GM12891 (cell line): ENCODE measurements at regions not wholly inside any gene's neighbourhood (a gene's known extent, or its start where the extent isn't known, plus 50 kb on each side); places are given as distances from the start of the nearest gene placed in this dataset.

Source experiments
- POLR2A ChIP-seq: IDR thresholded peaks from 2 replicates; pipeline ENCODE4 v1.6.1; 2011; ENCODE audit warnings: low read depth, low read length, control low read depth
- POLR2AphosphoS5 ChIP-seq: IDR thresholded peaks from 2 replicates; pipeline ENCODE4 v1.6.1; 2011; ENCODE audit warnings: low read depth, low read length, control low read depth
- TAF1 ChIP-seq: IDR thresholded peaks from 2 replicates; pipeline ENCODE4 v1.6.1; 2011; ENCODE audit warnings: low read depth, low read length, control low read depth

GRCh38 chr6:22409486-22409885, 112.7 kb upstream of the PRL start:
- TF ChIP-seq POLR2A (no peak), TAF1 (no peak), POLR2AphosphoS5 (no peak)
